Thyroid gland (tissue), 4 donors: ENCODE measurements at regions not wholly inside any gene's neighbourhood (a gene's known extent, or its start where the extent isn't known, plus 50 kb on each side); places are given as distances from the start of the nearest gene placed in this dataset.

ENCODE experiments used
- CTCF ChIP-seq, 6 experiments: fragments of 200-600 bp in 3 of 6; fragments of 450-650 bp in 3 of 6; sonication (generic) in 3 of 6; IDR thresholded peaks; one replicate each; pipeline ENCODE4 v1.5.1; 2016 to 2019; ENCODE audit warnings: antibody characterized with exemption in 6 of 6, mild to moderate bottlenecking in 2 of 6, inconsistent platforms in 1 of 6, moderate library complexity in 1 of 6
- POLR2A ChIP-seq, 2 donors: fragments of 450-650 bp; IDR thresholded peaks; one replicate each; pipeline ENCODE4 v1.6.1; 2017; ENCODE audit warnings: antibody characterized with exemption in 2 of 2, mild to moderate bottlenecking in 2 of 2, moderate library complexity in 1 of 2

GRCh38 chr13:38167164-38167822 is 182.4 kb upstream of the UFM1 start:
- TF ChIP-seq CTCF (IDR thresholded peaks at IDR 0.05) (no peak), POLR2A (IDR thresholded peaks at IDR 0.05) (no peak)
